HEK293 (cell line): ENCODE measurements at regions not wholly inside any gene's neighbourhood (a gene's known extent, or its start where the extent isn't known, plus 50 kb on each side); places are given as distances from the start of the nearest gene placed in this dataset.

ENCODE experiments used
- BCL6B ChIP-seq: fragments of 450-650 bp; formaldehyde crosslinking; IDR thresholded peaks from 2 replicates; pipeline ENCODE4 v1.5.1; 2017; ENCODE audit warnings: missing biosample characterization, missing genetic modification characterization
- HOXA7 ChIP-seq: sonication (generic); formaldehyde crosslinking; IDR thresholded peaks from 2 replicates; pipeline ENCODE4 v1.8.1; 2022; ENCODE audit warnings: missing genetic modification reagents, borderline replicate concordance
- PATZ1 ChIP-seq: fragments of 450-650 bp; formaldehyde crosslinking; IDR thresholded peaks from 2 replicates; pipeline ENCODE4 v1.5.1; 2016; ENCODE audit warnings: missing biosample characterization, missing genetic modification characterization
- RBAK ChIP-seq: fragments of 450-650 bp; formaldehyde crosslinking; IDR thresholded peaks from 2 replicates; pipeline ENCODE4 v1.5.1; 2016; ENCODE audit warnings: missing biosample characterization, missing genetic modification characterization
- SALL2 ChIP-seq: fragments of 450-650 bp; formaldehyde crosslinking; IDR thresholded peaks from 2 replicates; pipeline ENCODE4 v1.5.0; 2017; ENCODE audit warnings: missing biosample characterization, mild to moderate bottlenecking, missing genetic modification characterization, borderline replicate concordance
- SP7 ChIP-seq: fragments of 450-650 bp; formaldehyde crosslinking; IDR thresholded peaks from 2 replicates; pipeline ENCODE4 v1.5.1; 2016; ENCODE audit warnings: missing biosample characterization, missing genetic modification characterization
- TRIM28 ChIP-seq: IDR thresholded peaks from 2 replicates; pipeline ENCODE4 v1.6.1; 2011; ENCODE audit warnings: low read length, control low read depth, borderline replicate concordance
- YY2 ChIP-seq: fragments of 450-650 bp; formaldehyde crosslinking; IDR thresholded peaks from 2 replicates; pipeline ENCODE4 v1.5.1; 2016; ENCODE audit warnings: missing biosample characterization, missing genetic modification characterization
- ZFP69B ChIP-seq: fragments of 450-650 bp; formaldehyde crosslinking; IDR thresholded peaks from 2 replicates; pipeline ENCODE4 v1.5.1; 2016; ENCODE audit warnings: missing biosample characterization, missing genetic modification characterization
- ZNF133 ChIP-seq: fragments of 450-650 bp; formaldehyde crosslinking; IDR thresholded peaks from 2 replicates; pipeline ENCODE4 v1.5.1; 2016; ENCODE audit warnings: missing biosample characterization, missing genetic modification characterization
- ZNF202 ChIP-seq: fragments of 450-650 bp; formaldehyde crosslinking; IDR thresholded peaks from 2 replicates; pipeline ENCODE4 v1.5.1; 2016; ENCODE audit warnings: missing biosample characterization, missing genetic modification characterization, borderline replicate concordance
- ZNF23 ChIP-seq: fragments of 450-650 bp; formaldehyde crosslinking; IDR thresholded peaks from 2 replicates; pipeline ENCODE4 v1.5.1; 2016; ENCODE audit warnings: missing biosample characterization, missing genetic modification characterization, borderline replicate concordance
- ZNF266 ChIP-seq: fragments of 450-650 bp; formaldehyde crosslinking; IDR thresholded peaks from 2 replicates; pipeline ENCODE4 v1.5.1; 2016; ENCODE audit warnings: missing biosample characterization, missing genetic modification characterization, low read depth
- ZNF324 ChIP-seq: fragments of 450-650 bp; formaldehyde crosslinking; IDR thresholded peaks from 2 replicates; pipeline ENCODE4 v1.5.1; 2016; ENCODE audit warnings: missing biosample characterization, missing genetic modification characterization
- ZNF391 ChIP-seq: fragments of 450-650 bp; formaldehyde crosslinking; IDR thresholded peaks from 2 replicates; pipeline ENCODE4 v1.5.1; 2016; ENCODE audit warnings: low read depth, missing biosample characterization, missing genetic modification characterization, borderline replicate concordance
- ZNF473 ChIP-seq: fragments of 450-650 bp; formaldehyde crosslinking; IDR thresholded peaks from 2 replicates; pipeline ENCODE4 v1.5.1; 2017; ENCODE audit warnings: missing biosample characterization, missing genetic modification characterization
- ZNF580 ChIP-seq: fragments of 450-650 bp; formaldehyde crosslinking; IDR thresholded peaks from 2 replicates; pipeline ENCODE4 v1.5.1; 2016; ENCODE audit warnings: missing biosample characterization, missing genetic modification characterization
- ZNF610 ChIP-seq: fragments of 450-650 bp; formaldehyde crosslinking; IDR thresholded peaks from 2 replicates; pipeline ENCODE4 v1.5.1; 2016; ENCODE audit warnings: missing biosample characterization, missing genetic modification characterization, borderline replicate concordance
- ZNF623 ChIP-seq: fragments of 450-650 bp; formaldehyde crosslinking; IDR thresholded peaks from 2 replicates; pipeline ENCODE4 v1.5.1; 2016; ENCODE audit warnings: missing biosample characterization, missing genetic modification characterization
- ZNF624 ChIP-seq: fragments of 450-650 bp; formaldehyde crosslinking; IDR thresholded peaks from 2 replicates; pipeline ENCODE4 v1.5.1; 2017; ENCODE audit warnings: missing biosample characterization, missing genetic modification characterization
- ZNF660 ChIP-seq: fragments of 450-650 bp; IDR thresholded peaks from 2 replicates; pipeline ENCODE4 v1.5.1; 2018; ENCODE audit warnings: missing biosample characterization, mild to moderate bottlenecking, missing genetic modification characterization
- ZNF768 ChIP-seq: fragments of 450-650 bp; formaldehyde crosslinking; IDR thresholded peaks from 2 replicates; pipeline ENCODE4 v1.5.1; 2018; ENCODE audit warnings: missing biosample characterization, mild to moderate bottlenecking, missing genetic modification characterization
- ZSCAN30 ChIP-seq: fragments of 450-650 bp; IDR thresholded peaks from 2 replicates; pipeline ENCODE4 v1.5.1; 2018; ENCODE audit warnings: missing biosample characterization, mild to moderate bottlenecking, missing genetic modification characterization, moderate library complexity
- TF ChIP-seq, protein P1 (sequence below): fragments of 450-650 bp; formaldehyde crosslinking; IDR thresholded peaks from 2 replicates; pipeline ENCODE4 v1.5.1; 2016; ENCODE audit warnings: missing biosample characterization, missing genetic modification characterization, low read depth
- TF ChIP-seq, protein P2 (sequence below): fragments of 450-650 bp; IDR thresholded peaks from 2 replicates; pipeline ENCODE4 v1.5.1; 2018; ENCODE audit warnings: missing biosample characterization, mild to moderate bottlenecking, missing genetic modification characterization
- TF ChIP-seq, protein P3 (sequence below): fragments of 450-650 bp; formaldehyde crosslinking; IDR thresholded peaks from 2 replicates; pipeline ENCODE4 v1.5.1; 2016; ENCODE audit warnings: missing biosample characterization, missing genetic modification characterization
- TF ChIP-seq, protein P4 (sequence below): fragments of 450-650 bp; formaldehyde crosslinking; IDR thresholded peaks from 2 replicates; pipeline ENCODE4 v1.5.1; 2016; ENCODE audit warnings: missing biosample characterization, missing genetic modification characterization

GRCh38 chr6:27791182-27791943, 120.8 kb downstream of the OR2B2 start (continued):
- TF ChIP-seq, protein P1, sequence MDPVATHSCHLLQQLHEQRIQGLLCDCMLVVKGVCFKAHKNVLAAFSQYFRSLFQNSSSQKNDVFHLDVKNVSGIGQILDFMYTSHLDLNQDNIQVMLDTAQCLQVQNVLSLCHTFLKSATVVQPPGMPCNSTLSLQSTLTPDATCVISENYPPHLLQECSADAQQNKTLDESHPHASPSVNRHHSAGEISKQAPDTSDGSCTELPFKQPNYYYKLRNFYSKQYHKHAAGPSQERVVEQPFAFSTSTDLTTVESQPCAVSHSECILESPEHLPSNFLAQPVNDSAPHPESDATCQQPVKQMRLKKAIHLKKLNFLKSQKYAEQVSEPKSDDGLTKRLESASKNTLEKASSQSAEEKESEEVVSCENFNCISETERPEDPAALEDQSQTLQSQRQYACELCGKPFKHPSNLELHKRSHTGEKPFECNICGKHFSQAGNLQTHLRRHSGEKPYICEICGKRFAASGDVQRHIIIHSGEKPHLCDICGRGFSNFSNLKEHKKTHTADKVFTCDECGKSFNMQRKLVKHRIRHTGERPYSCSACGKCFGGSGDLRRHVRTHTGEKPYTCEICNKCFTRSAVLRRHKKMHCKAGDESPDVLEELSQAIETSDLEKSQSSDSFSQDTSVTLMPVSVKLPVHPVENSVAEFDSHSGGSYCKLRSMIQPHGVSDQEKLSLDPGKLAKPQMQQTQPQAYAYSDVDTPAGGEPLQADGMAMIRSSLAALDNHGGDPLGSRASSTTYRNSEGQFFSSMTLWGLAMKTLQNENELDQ (tag by site-specific recombination) = no peak
- TF ChIP-seq TRIM28 (peak; percentile 59; the same call in 1 of the 2 replicates), ZNF133 (tag by site-specific recombination) (no peak), ZNF23 (tag by site-specific recombination) (no peak), PATZ1 (tag by site-specific recombination) (peak; percentile 49), ZNF610 (tag by site-specific recombination) (0 out of 2 replicates have a peak, but pooled peaks have one; percentile 21), ZNF202 (no peak), SP7 (peak; percentile 78), ZNF580 (tag by site-specific recombination) (peak; percentile 67; the same call in 1 of the 2 replicates), ZNF473 (no peak), SALL2 (tag by site-specific recombination) (0 out of 2 replicates have a peak, but pooled peaks have one; percentile 54), RBAK (tag by site-specific recombination) (no peak), ZNF768 (peak; percentile 74; the same call in 1 of the 2 replicates), ZSCAN30 (peak; percentile 94), ZNF324 (tag by site-specific recombination) (peak; percentile 81), ZNF624 (tag by site-specific recombination) (peak; percentile 76), BCL6B (no peak), ZNF623 (tag by site-specific recombination) (no peak), YY2 (tag by site-specific recombination) (no peak), ZNF660 (peak; percentile 99), ZNF266 (tag by site-specific recombination) (no peak), HOXA7 (no peak), ZFP69B (tag by site-specific recombination) (peak; percentile 91), ZNF391 (tag by site-specific recombination) (peak; percentile 63; the same call in 1 of the 2 replicates)
- TF ChIP-seq, protein P2, sequence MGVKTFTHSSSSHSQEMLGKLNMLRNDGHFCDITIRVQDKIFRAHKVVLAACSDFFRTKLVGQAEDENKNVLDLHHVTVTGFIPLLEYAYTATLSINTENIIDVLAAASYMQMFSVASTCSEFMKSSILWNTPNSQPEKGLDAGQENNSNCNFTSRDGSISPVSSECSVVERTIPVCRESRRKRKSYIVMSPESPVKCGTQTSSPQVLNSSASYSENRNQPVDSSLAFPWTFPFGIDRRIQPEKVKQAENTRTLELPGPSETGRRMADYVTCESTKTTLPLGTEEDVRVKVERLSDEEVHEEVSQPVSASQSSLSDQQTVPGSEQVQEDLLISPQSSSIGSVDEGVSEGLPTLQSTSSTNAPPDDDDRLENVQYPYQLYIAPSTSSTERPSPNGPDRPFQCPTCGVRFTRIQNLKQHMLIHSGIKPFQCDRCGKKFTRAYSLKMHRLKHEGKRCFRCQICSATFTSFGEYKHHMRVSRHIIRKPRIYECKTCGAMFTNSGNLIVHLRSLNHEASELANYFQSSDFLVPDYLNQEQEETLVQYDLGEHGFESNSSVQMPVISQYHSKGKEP (tag by site-specific recombination) = peak; percentile 35; the same call in 1 of the 2 replicates
- TF ChIP-seq, protein P3, sequence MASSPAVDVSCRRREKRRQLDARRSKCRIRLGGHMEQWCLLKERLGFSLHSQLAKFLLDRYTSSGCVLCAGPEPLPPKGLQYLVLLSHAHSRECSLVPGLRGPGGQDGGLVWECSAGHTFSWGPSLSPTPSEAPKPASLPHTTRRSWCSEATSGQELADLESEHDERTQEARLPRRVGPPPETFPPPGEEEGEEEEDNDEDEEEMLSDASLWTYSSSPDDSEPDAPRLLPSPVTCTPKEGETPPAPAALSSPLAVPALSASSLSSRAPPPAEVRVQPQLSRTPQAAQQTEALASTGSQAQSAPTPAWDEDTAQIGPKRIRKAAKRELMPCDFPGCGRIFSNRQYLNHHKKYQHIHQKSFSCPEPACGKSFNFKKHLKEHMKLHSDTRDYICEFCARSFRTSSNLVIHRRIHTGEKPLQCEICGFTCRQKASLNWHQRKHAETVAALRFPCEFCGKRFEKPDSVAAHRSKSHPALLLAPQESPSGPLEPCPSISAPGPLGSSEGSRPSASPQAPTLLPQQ (tag by site-specific recombination) = peak; percentile 90
- TF ChIP-seq, protein P4, sequence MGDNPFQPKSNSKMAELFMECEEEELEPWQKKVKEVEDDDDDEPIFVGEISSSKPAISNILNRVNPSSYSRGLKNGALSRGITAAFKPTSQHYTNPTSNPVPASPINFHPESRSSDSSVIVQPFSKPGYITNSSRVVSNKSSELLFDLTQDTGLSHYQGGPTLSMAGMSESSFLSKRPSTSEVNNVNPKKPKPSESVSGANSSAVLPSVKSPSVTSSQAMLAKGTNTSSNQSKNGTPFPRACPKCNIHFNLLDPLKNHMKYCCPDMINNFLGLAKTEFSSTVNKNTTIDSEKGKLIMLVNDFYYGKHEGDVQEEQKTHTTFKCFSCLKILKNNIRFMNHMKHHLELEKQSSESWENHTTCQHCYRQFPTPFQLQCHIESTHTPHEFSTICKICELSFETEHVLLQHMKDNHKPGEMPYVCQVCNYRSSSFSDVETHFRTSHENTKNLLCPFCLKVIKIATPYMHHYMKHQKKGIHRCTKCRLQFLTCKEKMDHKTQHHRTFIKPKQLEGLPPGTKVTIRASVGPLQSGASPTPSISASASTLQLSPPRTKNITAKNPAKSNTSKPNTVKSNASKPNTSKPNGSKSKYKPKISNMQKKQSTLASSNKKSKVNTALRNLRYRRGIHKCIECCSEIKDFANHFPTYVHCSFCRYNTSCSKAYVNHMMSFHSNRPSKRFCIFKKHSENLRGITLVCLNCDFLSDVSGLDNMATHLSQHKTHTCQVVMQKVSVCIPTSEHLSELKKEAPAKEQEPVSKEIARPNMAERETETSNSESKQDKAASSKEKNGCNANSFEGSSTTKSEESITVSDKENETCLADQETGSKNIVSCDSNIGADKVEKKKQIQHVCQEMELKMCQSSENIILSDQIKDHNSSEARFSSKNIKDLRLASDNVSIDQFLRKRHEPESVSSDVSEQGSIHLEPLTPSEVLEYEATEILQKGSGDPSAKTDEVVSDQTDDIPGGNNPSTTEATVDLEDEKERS (tag by site-specific recombination) = peak; percentile 52; the same call in 1 of the 2 replicates
